ENCODE measurements at regions not wholly inside any gene's neighbourhood (a gene's known extent, or its start where the extent isn't known, plus 50 kb on each side); places are given as distances from the start of the nearest gene placed in this dataset.

- TF ChIP-seq CTCF (IDR thresholded peaks at IDR 0.05), result no peak
- no peak for TF ChIP-seq POLR2A (IDR thresholded peaks at IDR 0.05)
These were observed 86.9 kb upstream of the GPC1 start for GRCh38 chr2:240348522-240348921.
